Hepatocyte (in vitro differentiated cells): ENCODE measurements at regions not wholly inside any gene's neighbourhood (a gene's known extent, or its start where the extent isn't known, plus 50 kb on each side); places are given as distances from the start of the nearest gene placed in this dataset.

Source experiments
- DNase-seq: peaks from one replicate; pipeline ENCODE4 v3.0.0-alpha.2; 2016; ENCODE audit warnings: low spot score
- H2AFZ ChIP-seq: fragments of 200-600 bp; sonication (generic); 2 replicates; pipeline ENCODE4 v1.6.0; 2016; ENCODE audit warnings: antibody characterized with exemption, mild to moderate bottlenecking
- H3K27ac ChIP-seq: fragments of 200-600 bp; sonication (generic); 2 replicates; pipeline ENCODE4 v1.5.1; 2016; ENCODE audit warnings: mild to moderate bottlenecking
- H3K27me3 ChIP-seq: fragments of 200-600 bp; sonication (generic); 2 replicates; pipeline ENCODE4 v1.6.1; 2016
- H3K36me3 ChIP-seq: fragments of 200-600 bp; sonication (generic); replicated peaks from 2 replicates; pipeline ENCODE4 v1.5.1; 2016; ENCODE audit warnings: low read depth; ENCODE audit not compliant: insufficient read depth
- H3K4me1 ChIP-seq: fragments of 200-600 bp; sonication (generic); 2 replicates; pipeline ENCODE4 v1.5.1; 2016; ENCODE audit warnings: mild to moderate bottlenecking, moderate library complexity; ENCODE audit not compliant: insufficient read depth
- H3K4me2 ChIP-seq: fragments of 200-600 bp; sonication (generic); 2 replicates; pipeline ENCODE4 v1.6.0; 2016
- H3K4me3 ChIP-seq: fragments of 200-600 bp; sonication (generic); 2 replicates; pipeline ENCODE4 v1.5.1; 2016; ENCODE audit warnings: mild to moderate bottlenecking
- H3K79me2 ChIP-seq: fragments of 200-600 bp; sonication (generic); 2 replicates; pipeline ENCODE4 v1.6.0; 2017; ENCODE audit warnings: mild to moderate bottlenecking
- H3K9me2 ChIP-seq: fragments of 200-600 bp; sonication (generic); replicated peaks from 2 replicates; pipeline ENCODE4 v1.6.0; 2017; ENCODE audit warnings: mild to moderate bottlenecking; ENCODE audit not compliant: insufficient read depth
- H3K9me3 ChIP-seq: fragments of 200-600 bp; sonication (generic); 2 replicates; pipeline ENCODE4 v1.5.1; 2016; ENCODE audit warnings: low read depth, mild to moderate bottlenecking
- H4K20me1 ChIP-seq: fragments of 200-600 bp; sonication (generic); 2 replicates; pipeline ENCODE4 v1.6.0; 2016; ENCODE audit warnings: mild to moderate bottlenecking; ENCODE audit not compliant: insufficient read depth, poor library complexity, severe bottlenecking
- EZH2 ChIP-seq: fragments of 200-600 bp; sonication (generic); IDR thresholded peaks from 2 replicates; pipeline ENCODE4 v1.6.1; 2016; ENCODE audit warnings: antibody characterized with exemption, mild to moderate bottlenecking, borderline replicate concordance
- EZH2phosphoT487 ChIP-seq: fragments of 200-600 bp; sonication (generic); IDR thresholded peaks from one replicate; pipeline ENCODE4 v1.6.1; 2018; ENCODE audit warnings: antibody characterized with exemption, mild to moderate bottlenecking, low read depth, moderate library complexity; ENCODE audit not compliant: unreplicated experiment, severe bottlenecking
- WGBS: methylation state at CpG from one replicate; pipeline ENCODE4 v1.1.6; 2016; ENCODE audit warnings: low lambda C conversion rate; ENCODE audit errors: missing lambda C conversion rate; 5-methylcytosine and 5-hydroxymethylcytosine counted together
- TF ChIP-seq, protein P1 (sequence below): fragments of 200-600 bp; sonication (generic); IDR thresholded peaks from 2 replicates; pipeline ENCODE4 v1.5.1; 2016; ENCODE audit warnings: antibody characterized with exemption, mild to moderate bottlenecking; ENCODE audit not compliant: poor library complexity

DNA sequence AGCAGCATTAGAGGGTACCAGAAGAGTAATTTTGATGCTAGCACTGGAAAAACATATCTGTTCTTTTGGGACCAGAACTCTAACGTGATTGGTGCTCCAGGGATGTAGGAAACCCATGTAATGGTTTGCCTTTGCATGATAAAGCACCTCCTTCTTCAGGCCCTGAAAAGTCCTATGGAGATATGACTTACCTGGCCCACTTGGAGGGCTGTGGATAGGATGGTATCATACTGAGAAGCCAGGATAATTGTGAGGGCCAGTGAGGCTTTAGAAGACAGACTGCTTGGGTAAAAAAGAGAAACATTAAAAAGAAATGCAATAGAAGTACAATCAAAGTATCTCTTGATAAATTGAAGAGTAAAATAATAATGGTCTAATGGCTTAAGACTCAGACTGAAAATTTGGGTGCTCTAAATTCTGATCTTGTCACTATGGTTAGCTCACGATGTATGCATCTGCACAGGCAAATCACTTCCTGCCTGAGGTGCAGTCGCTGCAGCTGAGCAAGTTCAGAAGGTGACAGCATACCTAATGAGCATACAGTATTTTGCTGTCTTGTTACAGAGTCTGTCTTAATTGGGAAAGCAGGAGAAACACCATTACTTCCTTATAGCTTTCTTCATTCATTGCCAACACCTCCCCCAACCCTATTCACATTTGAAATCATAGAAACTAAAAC, 371.5 kb downstream of the NUP35 start:
- Histone ChIP-seq H3K27ac (no peak overlapping the region), H3K4me2 (no peak overlapping the region), H3K79me2 (no peaks in the 10 kb centered on the region), H3K27me3 (no peaks in the 10 kb centered on the region), H3K4me3 (no peak overlapping the region), H3K9me3 (peaks cover 5% of the 10 kb centered on the region), H3K36me3 (no peaks in the 10 kb centered on the region), H2AFZ (no peak overlapping the region), H4K20me1 (no peaks in the 10 kb centered on the region), H3K4me1 (peaks cover 7% of the 10 kb centered on the region), H3K9me2 (no peaks in the 10 kb centered on the region)
- DNase-seq: no peak
- 56% methylated on average over 3 of the region's 3 CpGs for WGBS
- TF ChIP-seq, protein P1, sequence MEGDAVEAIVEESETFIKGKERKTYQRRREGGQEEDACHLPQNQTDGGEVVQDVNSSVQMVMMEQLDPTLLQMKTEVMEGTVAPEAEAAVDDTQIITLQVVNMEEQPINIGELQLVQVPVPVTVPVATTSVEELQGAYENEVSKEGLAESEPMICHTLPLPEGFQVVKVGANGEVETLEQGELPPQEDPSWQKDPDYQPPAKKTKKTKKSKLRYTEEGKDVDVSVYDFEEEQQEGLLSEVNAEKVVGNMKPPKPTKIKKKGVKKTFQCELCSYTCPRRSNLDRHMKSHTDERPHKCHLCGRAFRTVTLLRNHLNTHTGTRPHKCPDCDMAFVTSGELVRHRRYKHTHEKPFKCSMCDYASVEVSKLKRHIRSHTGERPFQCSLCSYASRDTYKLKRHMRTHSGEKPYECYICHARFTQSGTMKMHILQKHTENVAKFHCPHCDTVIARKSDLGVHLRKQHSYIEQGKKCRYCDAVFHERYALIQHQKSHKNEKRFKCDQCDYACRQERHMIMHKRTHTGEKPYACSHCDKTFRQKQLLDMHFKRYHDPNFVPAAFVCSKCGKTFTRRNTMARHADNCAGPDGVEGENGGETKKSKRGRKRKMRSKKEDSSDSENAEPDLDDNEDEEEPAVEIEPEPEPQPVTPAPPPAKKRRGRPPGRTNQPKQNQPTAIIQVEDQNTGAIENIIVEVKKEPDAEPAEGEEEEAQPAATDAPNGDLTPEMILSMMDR: no peak
- TF ChIP-seq EZH2 (no peak), EZH2phosphoT487 (no peak)

DNA sequence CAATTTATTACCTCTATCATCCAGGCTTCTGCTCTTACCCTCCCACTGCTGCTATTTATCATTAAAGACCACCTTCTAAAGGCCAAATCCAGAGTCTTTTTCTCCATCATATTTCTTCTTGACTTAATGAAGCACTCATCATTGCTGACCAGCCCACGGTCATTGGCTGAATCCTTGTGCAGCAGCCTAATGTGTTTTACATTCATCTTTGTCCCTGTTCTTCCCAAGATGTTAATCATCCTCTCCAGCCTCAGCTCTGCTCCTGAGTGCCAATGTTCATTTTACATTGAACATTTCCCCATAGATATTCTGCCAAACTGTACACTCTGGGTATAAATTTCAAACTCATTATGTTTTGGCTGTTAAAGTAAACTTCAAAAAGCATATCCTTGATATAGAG, 373.6 kb downstream of the NUP35 start:
- no peaks in the 10 kb centered on the region for H3K9me2 ChIP-seq

DNA sequence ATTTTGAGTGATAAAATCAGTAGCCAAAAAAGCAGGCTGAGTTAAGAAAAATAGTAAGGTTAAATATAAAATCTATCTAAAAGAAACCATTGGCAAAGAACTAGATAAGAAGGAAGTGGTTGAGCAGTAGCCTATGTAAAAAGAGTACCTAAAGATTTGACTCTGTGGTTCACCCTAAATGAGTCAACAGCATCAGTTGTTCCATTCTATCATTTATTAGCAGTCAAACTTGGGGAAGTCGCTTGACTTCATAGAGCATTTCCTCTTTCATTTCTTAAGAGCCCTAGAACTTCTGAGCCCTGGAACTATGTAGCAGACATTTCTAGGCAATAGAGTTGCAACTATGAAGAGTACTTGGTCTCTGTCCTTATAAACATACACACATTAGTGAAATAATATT, 381.7 kb downstream of the NUP35 start:
- Histone ChIP-seq H2AFZ (no peak overlapping the region), H4K20me1 (no peaks in the 10 kb centered on the region), H3K4me3 (no peak overlapping the region), H3K4me2 (no peak overlapping the region), H3K4me1 (no peaks in the 10 kb centered on the region), H3K9me3 (peaks cover 2% of the 10 kb centered on the region), H3K27me3 (no peaks in the 10 kb centered on the region), H3K27ac (no peak overlapping the region), H3K9me2 (no peaks in the 10 kb centered on the region), H3K79me2 (no peaks in the 10 kb centered on the region), H3K36me3 (no peaks in the 10 kb centered on the region)
- whole genome bisulfite sequencing: 92% methylated on average over 1 of the region's 1 CpG
- DNase-seq: no peak
- TF ChIP-seq, protein P1: no peak
- TF ChIP-seq EZH2 (no peak), EZH2phosphoT487 (no peak)

More for the DNA sequence above, 373.6 kb downstream of the NUP35 start:
- Histone ChIP-seq H3K4me2 (no peak overlapping the region), H3K27me3 (no peaks in the 10 kb centered on the region), H3K79me2 (no peaks in the 10 kb centered on the region), H3K36me3 (no peaks in the 10 kb centered on the region), H2AFZ (no peak overlapping the region), H3K27ac (no peak overlapping the region), H3K9me3 (peaks cover 9% of the 10 kb centered on the region), H3K4me3 (no peak overlapping the region), H3K4me1 (peaks cover 2% of the 10 kb centered on the region), H4K20me1 (no peaks in the 10 kb centered on the region)
- DNase-seq: no peak
- TF ChIP-seq EZH2phosphoT487 (no peak), EZH2 (no peak)
- TF ChIP-seq, protein P1: no peak
- 100% methylated on average over 1 of the region's 1 CpG for WGBS

DNA sequence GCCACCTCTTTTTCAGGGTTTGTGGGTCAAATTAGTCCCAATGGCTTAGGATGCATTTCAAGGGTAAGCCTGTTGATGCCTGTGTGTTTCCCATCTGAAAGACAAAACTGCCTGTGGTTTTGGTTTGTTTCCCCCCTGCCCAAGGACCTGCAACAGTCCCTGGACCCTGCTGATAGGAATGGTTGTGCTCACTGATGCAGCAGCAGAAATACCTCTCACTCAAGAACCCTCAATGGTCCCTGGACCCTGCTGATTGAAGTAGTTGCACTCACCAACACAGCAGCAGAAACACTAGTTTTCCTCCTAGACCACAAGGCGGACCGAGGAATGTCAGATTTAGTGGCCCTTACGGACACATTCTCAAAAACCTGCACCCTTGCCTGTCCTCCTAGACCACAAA, 386.9 kb downstream of the NUP35 start:
- no peaks in the 10 kb centered on the region for H4K20me1 ChIP-seq
- H3K9me3 ChIP-seq: no peaks in the 10 kb centered on the region
- no peak for DNase-seq
- 92% methylated on average over 2 of the region's 3 CpGs for WGBS
- no peaks in the 10 kb centered on the region for H3K27me3 ChIP-seq
- no peaks in the 10 kb centered on the region for H3K79me2 ChIP-seq
- no peak overlapping the region for H3K27ac ChIP-seq
- H3K4me2 ChIP-seq: no peak overlapping the region
- H3K4me1 ChIP-seq: no peaks in the 10 kb centered on the region
- TF ChIP-seq, protein P1: no peak
- no peak for TF ChIP-seq EZH2phosphoT487
- no peak for TF ChIP-seq EZH2
- H3K4me3 ChIP-seq: no peak overlapping the region
- no peak overlapping the region for H2AFZ ChIP-seq
- H3K36me3 ChIP-seq: no peaks in the 10 kb centered on the region
- H3K9me2 ChIP-seq: no peaks in the 10 kb centered on the region
